ENCODE measurements at regions not wholly inside any gene's neighbourhood (a gene's known extent, or its start where the extent isn't known, plus 50 kb on each side); places are given as distances from the start of the nearest gene placed in this dataset.

DNA sequence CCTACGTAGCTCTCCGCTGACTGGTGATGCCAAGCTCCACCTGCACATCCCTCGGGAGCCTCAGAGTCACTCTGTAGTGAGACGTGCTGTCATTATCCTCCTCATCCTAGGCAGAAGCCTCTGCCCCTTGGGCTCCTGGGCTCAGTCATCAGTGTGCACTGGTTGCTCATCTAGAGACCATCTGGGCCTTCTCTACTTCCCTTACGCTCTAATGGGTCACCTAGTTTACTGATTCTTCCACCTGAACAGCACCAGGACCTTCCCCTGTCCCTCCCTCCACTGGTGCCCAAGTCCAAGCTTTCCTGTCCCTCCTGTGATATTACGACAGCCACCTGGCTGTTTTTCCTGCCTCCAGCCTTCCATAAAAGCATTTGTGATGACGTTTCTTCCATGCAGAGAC is 136.1 kb upstream of the ERRFI1 start:
- H3K27ac Mint-ChIP-seq, result no peak overlapping the region
- H3K4me1 Mint-ChIP-seq (ENCODE audit: low read depth), result peaks cover 13% of the 10 kb centered on the region
- no peaks in the 10 kb centered on the region for H3K27me3 Mint-ChIP-seq
- no peak overlapping the region for H3K4me3 Mint-ChIP-seq (ENCODE audit: low read depth)
- no peaks in the 10 kb centered on the region for H3K9me3 Mint-ChIP-seq (ENCODE audit: low read depth)
- no peaks in the 10 kb centered on the region for H3K36me3 Mint-ChIP-seq (ENCODE audit: insufficient read depth)
- no peak for DNase-seq (ENCODE audit: low spot score, unreplicated experiment)
- TF ChIP-seq, protein P1, sequence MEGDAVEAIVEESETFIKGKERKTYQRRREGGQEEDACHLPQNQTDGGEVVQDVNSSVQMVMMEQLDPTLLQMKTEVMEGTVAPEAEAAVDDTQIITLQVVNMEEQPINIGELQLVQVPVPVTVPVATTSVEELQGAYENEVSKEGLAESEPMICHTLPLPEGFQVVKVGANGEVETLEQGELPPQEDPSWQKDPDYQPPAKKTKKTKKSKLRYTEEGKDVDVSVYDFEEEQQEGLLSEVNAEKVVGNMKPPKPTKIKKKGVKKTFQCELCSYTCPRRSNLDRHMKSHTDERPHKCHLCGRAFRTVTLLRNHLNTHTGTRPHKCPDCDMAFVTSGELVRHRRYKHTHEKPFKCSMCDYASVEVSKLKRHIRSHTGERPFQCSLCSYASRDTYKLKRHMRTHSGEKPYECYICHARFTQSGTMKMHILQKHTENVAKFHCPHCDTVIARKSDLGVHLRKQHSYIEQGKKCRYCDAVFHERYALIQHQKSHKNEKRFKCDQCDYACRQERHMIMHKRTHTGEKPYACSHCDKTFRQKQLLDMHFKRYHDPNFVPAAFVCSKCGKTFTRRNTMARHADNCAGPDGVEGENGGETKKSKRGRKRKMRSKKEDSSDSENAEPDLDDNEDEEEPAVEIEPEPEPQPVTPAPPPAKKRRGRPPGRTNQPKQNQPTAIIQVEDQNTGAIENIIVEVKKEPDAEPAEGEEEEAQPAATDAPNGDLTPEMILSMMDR (IDR thresholded peaks at IDR 0.05; ENCODE audit: unreplicated experiment), result no peak

DNA sequence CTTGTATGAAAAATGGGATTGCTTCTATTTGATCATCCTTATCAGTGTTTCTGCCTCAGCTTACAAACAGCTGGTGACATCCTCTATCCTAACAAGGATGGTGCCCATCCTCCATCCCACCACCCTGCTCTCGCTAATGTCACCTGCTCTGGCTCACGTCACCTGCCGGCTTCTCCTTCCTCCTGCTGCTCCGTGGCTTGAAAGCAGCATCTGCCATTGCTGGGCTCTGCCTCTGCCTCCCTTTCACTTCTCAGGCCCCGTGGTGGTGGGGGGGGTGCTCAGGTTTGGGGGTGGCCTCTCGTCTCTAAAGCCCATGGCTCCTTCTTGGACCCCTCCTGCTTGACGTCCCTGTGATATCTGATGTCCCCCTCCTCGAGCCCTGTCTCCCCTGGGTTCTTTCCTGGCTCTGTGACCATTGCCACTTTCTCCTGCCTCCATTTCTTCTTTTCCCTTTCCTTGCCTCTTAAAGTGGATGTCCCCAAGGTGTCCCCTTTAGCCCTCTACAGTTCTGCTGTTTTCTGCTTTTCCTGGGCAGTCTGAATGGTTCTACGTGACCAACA is 135.5 kb upstream of the ERRFI1 start:
- Mint-ChIP-seq H3K36me3 (ENCODE audit: insufficient read depth) (no peaks in the 10 kb centered on the region), H3K4me1 (ENCODE audit: low read depth) (peaks cover 16% of the 10 kb centered on the region), H3K9me3 (ENCODE audit: low read depth) (no peaks in the 10 kb centered on the region)

DNA sequence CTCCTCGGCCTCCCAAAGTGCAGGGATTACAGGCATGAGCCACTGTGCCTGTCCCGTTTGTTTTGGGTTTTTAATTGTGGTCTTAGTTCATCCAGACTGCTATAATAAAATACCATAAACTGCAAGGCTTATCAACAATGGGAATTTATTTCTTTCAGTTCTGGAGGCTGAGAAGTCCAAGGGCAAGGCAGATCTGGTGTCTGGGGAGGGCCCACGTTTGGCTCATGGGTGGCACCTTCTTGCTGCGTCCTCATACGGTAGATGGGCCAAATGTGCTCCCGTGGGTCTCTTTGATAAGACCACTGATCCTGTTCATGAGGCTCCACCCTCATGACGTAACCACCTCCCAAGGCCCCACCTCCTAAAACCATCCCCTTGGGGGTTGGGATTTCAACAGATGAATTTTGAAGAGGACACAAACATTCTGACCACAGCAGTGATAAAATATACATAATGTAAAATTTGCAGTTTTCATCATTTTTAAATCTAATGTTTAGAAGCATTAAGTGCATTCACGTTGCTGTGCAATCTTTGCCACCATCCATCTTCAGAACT is 133.4 kb upstream of the ERRFI1 start:
- TF ChIP-seq, protein P1 (IDR thresholded peaks at IDR 0.05; ENCODE audit: unreplicated experiment), result no peak
- Mint-ChIP-seq H3K9me3 (ENCODE audit: low read depth) (no peaks in the 10 kb centered on the region), H3K4me1 (ENCODE audit: low read depth) (peaks cover 19% of the 10 kb centered on the region), H3K36me3 (ENCODE audit: insufficient read depth) (no peaks in the 10 kb centered on the region), H3K4me3 (ENCODE audit: low read depth) (no peak overlapping the region), H3K27ac (no peak overlapping the region), H3K27me3 (no peaks in the 10 kb centered on the region)
- DNase-seq (ENCODE audit: low spot score, unreplicated experiment), result no peak

More for the DNA sequence above, 135.5 kb upstream of the ERRFI1 start:
- Mint-ChIP-seq H3K4me3 (ENCODE audit: low read depth) (no peak overlapping the region), H3K27me3 (no peaks in the 10 kb centered on the region), H3K27ac (no peak overlapping the region)
- TF ChIP-seq, protein P1 (IDR thresholded peaks at IDR 0.05; ENCODE audit: unreplicated experiment), result no peak
- no peak for DNase-seq (ENCODE audit: low spot score, unreplicated experiment)

DNA sequence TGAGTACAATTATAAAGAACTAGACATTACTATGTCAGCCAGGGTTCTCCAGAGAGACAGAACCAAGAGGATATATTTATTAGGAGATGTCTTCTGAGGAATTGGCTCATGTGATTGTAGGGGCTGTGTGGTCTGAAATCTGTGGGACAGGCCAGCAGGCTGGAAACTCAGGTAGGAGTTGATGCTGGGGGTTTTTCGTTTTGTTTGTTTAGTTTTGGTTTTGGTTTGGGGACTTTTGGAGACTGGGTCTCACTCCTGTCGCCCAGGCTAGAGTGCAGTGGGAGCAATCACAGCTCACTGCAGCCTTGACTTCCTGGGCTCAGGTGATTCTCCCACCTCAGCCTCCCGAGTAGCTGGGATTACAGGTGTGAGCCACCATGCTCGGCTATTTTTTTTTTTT is 132.9 kb upstream of the ERRFI1 start:
- Mint-ChIP-seq H3K27me3 (no peaks in the 10 kb centered on the region), H3K9me3 (ENCODE audit: low read depth) (no peaks in the 10 kb centered on the region), H3K36me3 (ENCODE audit: insufficient read depth) (no peaks in the 10 kb centered on the region), H3K4me3 (ENCODE audit: low read depth) (no peak overlapping the region), H3K27ac (no peak overlapping the region), H3K4me1 (ENCODE audit: low read depth) (peaks cover 23% of the 10 kb centered on the region)
- no peak for DNase-seq (ENCODE audit: low spot score, unreplicated experiment)
- TF ChIP-seq, protein P1 (IDR thresholded peaks at IDR 0.05; ENCODE audit: unreplicated experiment), result no peak

DNA sequence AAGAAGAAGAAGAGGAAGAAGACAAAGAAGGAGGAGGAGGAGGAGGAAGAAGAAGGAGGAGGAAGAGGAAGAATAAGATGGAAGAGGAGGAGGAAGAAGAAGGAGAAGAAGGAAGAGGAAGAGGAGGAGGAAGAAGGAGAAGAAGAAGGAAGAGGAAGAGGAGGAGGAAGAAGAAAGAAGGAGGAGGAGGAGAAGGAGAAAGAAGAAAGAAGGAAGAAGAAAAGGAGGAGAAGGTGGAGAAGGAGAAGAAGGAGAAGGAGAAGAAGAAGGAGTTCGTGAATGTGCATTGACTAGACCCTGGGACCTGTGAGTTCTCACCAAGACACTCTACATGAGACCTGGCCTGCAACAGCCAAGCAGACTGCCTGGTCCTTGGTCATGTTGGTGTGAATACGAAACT is 131.7 kb upstream of the ERRFI1 start:
- Mint-ChIP-seq H3K36me3 (ENCODE audit: insufficient read depth) (peaks cover 2% of the 10 kb centered on the region), H3K9me3 (ENCODE audit: low read depth) (peaks cover 5% of the 10 kb centered on the region), H3K4me3 (ENCODE audit: low read depth) (no peak overlapping the region), H3K4me1 (ENCODE audit: low read depth) (peaks cover 27% of the 10 kb centered on the region), H3K27ac (no peak overlapping the region), H3K27me3 (no peaks in the 10 kb centered on the region)
- DNase-seq (ENCODE audit: low spot score, unreplicated experiment), result no peak
- TF ChIP-seq, protein P1 (IDR thresholded peaks at IDR 0.05; ENCODE audit: unreplicated experiment), result no peak
